ENCODE measurements at regions not wholly inside any gene's neighbourhood (a gene's known extent, or its start where the extent isn't known, plus 50 kb on each side); places are given as distances from the start of the nearest gene placed in this dataset.

GRCh38 chr12:12017798-12018197 is 52.9 kb upstream of the BCL2L14 start:
- Histone ChIP-seq H3K36me3 (no peaks in the 10 kb centered on the region), H3K27me3 (no peaks in the 10 kb centered on the region), H3K4me1 (ENCODE audit: control insufficient read depth in 1 of 2, insufficient read depth in 1 of 2, low read depth in 1 of 2, low read length in 1 of 2) (no peaks in the 10 kb centered on the region), H3K9me3 (no peaks in the 10 kb centered on the region), H3K4me3 (ENCODE audit: low read depth in 1 of 2, low read length in 1 of 2) (no peak overlapping the region), H3K27ac (no peak overlapping the region)
- no peak for TF ChIP-seq CTCF (IDR thresholded peaks at IDR 0.05)

- Histone ChIP-seq H3K36me3 (no peaks in the 10 kb centered on the region), H3K4me1 (ENCODE audit: control insufficient read depth in 1 of 2, insufficient read depth in 1 of 2, low read depth in 1 of 2, low read length in 1 of 2) (no peaks in the 10 kb centered on the region), H3K27me3 (no peaks in the 10 kb centered on the region), H3K9me3 (no peaks in the 10 kb centered on the region), H3K27ac (no peak overlapping the region), H3K4me3 (ENCODE audit: low read depth in 1 of 2, low read length in 1 of 2) (no peak overlapping the region)
- no peak for TF ChIP-seq CTCF (IDR thresholded peaks at IDR 0.05)
These were observed 52.3 kb upstream of the BCL2L14 start for GRCh38 chr12:12018454-12018853.

DNA sequence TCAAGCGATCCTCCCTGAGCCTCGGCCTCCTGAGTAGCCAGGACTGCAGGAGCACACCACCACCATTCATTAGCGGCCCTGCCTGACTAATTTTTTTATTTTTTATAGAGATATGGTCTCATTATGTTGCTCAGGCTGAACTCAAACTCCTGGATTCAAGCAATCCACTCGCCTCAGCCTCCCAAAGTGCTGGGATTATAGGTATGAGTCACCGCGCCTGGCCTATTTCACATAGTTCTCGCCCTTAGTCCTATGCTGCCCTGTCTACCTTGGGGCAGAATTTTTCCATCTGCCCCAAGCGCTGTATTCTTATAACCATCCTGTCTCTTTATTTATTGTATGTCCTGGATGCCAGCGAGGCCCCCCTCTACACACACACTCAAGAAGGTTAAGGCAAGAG is 50.9 kb upstream of the BCL2L14 start:
- Histone ChIP-seq H3K27me3 (no peaks in the 10 kb centered on the region), H3K4me3 (ENCODE audit: low read depth in 1 of 2, low read length in 1 of 2) (no peak overlapping the region), H3K36me3 (no peaks in the 10 kb centered on the region), H3K9me3 (no peaks in the 10 kb centered on the region), H3K27ac (no peak overlapping the region), H3K4me1 (ENCODE audit: control insufficient read depth in 1 of 2, insufficient read depth in 1 of 2, low read depth in 1 of 2, low read length in 1 of 2) (peaks cover 0 to 3% of the 10 kb centered on the region in 2 experiments)
- no peak for TF ChIP-seq CTCF (IDR thresholded peaks at IDR 0.05)

DNA sequence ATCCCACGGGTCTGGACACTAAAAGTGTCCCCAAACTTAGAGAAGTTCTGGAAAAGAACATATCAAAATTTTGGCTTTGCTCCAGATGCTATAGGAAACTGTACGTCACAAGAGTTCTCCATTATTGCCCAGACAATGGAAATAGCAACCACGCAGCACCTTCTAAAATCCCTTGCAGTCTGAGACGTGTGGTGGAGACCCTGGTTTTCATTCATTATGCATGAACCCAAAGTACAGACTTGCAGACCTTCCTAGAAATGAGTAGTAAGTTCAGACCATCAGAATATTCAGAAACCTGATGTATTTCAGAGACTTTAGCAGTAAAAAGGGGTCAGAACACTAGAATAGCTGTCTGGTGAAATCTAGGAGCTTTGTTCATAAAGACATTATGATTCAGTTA is 50.0 kb upstream of the BCL2L14 start:
- H3K4me1 ChIP-seq (ENCODE audit: control insufficient read depth in 1 of 2, insufficient read depth in 1 of 2, low read depth in 1 of 2, low read length in 1 of 2): peaks cover 0 to 7% of the 10 kb centered on the region in 2 experiments
- H3K36me3 ChIP-seq: no peaks in the 10 kb centered on the region
- no peak overlapping the region for H3K27ac ChIP-seq
- no peaks in the 10 kb centered on the region for H3K9me3 ChIP-seq
- H3K4me3 ChIP-seq (ENCODE audit: low read depth in 1 of 2, low read length in 1 of 2): no peak overlapping the region
- no peak for TF ChIP-seq CTCF (IDR thresholded peaks at IDR 0.05)
- H3K27me3 ChIP-seq: no peaks in the 10 kb centered on the region
